M059J (cell line): ENCODE measurements at regions not wholly inside any gene's neighbourhood (a gene's known extent, or its start where the extent isn't known, plus 50 kb on each side); places are given as distances from the start of the nearest gene placed in this dataset.

Experiments used
- DNase-seq: peaks from one replicate; pipeline ENCODE4 v3.0.0-alpha.2; 2012; ENCODE audit warnings: low read depth

DNA sequence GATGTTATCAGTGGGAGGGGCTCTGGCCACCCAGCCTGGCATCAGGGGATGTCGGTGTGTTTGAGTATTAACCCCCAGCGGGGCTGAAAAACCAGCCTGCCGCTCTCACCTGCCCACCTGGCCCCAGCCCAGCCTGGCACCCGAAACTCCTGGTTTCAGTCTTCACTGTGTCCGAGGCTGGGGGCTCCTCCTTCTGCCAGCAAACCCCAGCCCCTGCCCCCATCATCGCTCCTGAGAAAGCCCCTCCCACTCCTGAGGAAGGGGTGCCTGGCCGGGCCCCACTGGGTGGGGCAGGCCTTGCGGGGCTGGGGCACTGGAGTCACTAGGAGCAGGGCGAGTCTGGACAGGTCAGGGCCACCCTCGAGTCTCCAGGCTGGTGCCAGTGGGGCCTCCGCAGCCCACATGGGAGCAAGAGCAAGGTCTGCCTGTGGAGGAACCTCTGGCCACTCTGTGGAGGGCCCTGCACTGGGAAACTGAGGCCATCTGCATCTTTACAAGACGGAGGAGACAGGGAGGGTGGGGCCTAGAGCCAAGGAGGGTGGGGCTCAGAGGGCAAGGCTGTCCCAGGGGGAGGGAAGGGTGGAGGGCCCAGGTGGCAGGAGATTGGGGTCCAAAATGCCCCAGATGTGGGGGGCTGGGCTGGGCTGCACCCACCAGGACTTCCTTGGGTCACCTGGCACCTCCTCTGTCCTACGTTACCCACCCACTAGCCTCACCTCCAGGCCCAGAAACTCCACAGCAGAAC is 51.5 kb upstream of the NOTCH1 start:
- DNase-seq: no peak

- DNase-seq: no peak
Measured at GRCh38 chr9:136596630-136597031, 50.8 kb upstream of the NOTCH1 start.

DNA sequence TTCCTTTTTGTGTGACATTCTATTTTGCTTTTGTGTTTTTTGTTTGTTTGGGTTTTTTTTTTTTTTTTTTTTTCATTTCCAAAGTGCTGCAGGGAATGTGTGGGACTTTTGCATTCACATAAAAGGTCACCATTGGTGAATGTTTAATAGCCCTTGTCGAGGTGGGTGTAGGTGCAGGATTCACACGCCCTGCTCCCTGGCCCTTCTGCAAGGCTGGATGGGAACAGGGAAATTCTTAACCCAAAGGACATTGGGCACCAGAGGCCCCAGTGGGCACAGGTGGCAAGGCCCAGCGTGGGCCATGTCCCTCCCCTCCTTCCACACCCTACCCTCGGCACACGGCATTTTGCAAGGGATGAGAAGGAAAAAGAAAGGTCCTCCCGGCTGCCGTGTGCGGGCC is 50.4 kb upstream of the NOTCH1 start:
- DNase-seq: no peak

DNA sequence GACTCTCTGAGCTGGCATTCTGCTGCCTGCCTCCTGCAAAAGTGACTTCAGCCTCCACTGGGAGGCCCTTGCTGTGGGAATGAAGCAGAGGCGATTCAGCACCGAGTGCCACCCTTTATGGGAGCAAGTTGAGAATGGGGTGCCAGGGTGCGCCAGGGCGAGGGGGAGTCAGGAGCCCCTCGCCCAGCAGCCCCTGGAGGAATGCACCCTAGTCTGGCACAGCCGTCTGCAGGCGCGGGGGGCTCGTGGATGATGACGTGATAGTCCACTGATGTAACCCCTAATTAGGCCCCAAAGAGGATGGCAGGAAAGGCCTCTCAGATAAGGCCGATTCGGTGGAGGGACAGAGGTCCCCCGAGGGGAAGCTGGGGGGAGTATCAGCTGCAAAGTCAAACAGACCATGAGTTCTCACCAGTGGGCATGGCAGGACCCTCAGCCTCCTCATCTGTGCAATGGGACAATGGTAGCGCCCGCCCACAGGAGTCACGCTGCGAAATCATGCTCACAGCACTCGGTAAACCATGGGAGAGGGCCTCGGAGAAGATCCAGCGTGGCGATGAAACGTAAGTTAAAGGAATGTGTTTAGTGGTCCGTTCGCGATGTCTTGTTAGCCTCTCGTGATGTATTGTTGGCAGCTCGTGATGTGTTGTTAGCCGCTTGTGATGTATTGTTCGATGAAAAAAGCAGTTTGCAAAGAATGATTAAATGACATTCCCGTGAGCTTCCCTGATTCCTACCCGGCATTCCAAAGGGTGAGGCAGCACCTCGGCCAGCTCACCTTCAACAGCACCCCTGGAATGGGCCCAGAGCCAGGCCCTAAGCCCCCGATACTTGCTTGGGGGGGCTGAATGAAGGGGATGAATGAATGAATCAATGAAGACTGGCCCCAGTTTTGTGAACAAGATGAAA is 49.7 kb upstream of the NOTCH1 start:
- DNase-seq: no peak
